ENCODE measurements at regions not wholly inside any gene's neighbourhood (a gene's known extent, or its start where the extent isn't known, plus 50 kb on each side); places are given as distances from the start of the nearest gene placed in this dataset.
"Not testable (repeated sequence)": the region's sequence is repeated elsewhere in the genome, so short reads cannot be mapped to it uniquely, and the experiment has no call there.

DNA sequence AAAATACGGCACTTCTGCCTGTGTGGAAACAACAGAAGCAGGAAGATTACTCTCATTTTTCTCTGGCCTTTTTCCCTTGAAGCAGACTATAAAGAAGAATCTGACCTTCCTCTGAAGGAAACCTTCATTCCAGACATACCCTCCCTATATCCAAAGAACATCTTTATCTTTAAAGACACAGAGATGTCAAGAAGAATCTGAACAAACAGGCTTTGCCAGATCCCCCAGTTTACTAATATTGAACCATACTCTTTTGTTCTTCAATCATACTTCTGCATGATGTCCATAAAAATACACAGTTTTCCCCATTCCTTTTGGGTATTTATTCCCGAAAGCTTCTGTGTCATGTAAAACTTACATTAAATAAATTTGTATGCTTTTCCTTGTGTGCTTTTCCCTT is 225.8 kb downstream of the MAT2B start:
- TF ChIP-seq EP300 (IDR thresholded peaks at IDR 0.05; ENCODE audit: low read depth), result no peak
- TF ChIP-seq POLR2AphosphoS5 (IDR thresholded peaks at IDR 0.05), result no peak
- no peak for TF ChIP-seq POLR2A (IDR thresholded peaks at IDR 0.05)
- TF ChIP-seq, protein P1, sequence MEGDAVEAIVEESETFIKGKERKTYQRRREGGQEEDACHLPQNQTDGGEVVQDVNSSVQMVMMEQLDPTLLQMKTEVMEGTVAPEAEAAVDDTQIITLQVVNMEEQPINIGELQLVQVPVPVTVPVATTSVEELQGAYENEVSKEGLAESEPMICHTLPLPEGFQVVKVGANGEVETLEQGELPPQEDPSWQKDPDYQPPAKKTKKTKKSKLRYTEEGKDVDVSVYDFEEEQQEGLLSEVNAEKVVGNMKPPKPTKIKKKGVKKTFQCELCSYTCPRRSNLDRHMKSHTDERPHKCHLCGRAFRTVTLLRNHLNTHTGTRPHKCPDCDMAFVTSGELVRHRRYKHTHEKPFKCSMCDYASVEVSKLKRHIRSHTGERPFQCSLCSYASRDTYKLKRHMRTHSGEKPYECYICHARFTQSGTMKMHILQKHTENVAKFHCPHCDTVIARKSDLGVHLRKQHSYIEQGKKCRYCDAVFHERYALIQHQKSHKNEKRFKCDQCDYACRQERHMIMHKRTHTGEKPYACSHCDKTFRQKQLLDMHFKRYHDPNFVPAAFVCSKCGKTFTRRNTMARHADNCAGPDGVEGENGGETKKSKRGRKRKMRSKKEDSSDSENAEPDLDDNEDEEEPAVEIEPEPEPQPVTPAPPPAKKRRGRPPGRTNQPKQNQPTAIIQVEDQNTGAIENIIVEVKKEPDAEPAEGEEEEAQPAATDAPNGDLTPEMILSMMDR (IDR thresholded peaks at IDR 0.05), result no peak

DNA sequence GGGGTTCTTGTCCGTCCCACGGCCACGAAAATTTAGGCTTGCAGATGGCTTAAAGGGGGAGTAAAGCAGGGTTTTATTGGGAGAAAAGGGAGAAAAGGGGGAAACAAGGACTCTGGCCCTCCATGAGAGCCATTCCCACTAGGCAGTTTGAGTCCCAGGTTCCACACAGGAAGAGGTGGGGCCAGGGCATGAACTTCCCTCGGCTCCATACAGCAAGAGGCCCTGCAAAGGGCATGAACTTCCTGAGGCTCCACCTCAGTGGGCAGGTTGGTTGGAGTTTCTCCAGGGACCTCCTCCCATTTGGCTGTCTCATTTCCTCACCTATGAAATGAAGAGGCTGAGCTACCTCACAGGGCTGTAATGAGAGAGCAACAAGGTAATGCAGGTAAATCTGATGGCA is 229.7 kb downstream of the MAT2B start:
- Histone ChIP-seq H3K4me3 (no peak overlapping the region), H3K4me1 (no peaks in the 10 kb centered on the region), H3K9me3 (no peaks in the 10 kb centered on the region), H3K27me3 (no peaks in the 10 kb centered on the region), H3K27ac (no peak overlapping the region), H3K36me3 (no peaks in the 10 kb centered on the region)
- WGBS, 2 donors (ENCODE audit: low coverage in 1 of 2), result 77 to 82% methylated on average over 4 of the region's 4 CpGs
- TF ChIP-seq EP300 (IDR thresholded peaks at IDR 0.05; ENCODE audit: low read depth) (no peak), POLR2AphosphoS5 (IDR thresholded peaks at IDR 0.05) (no peak), POLR2A (IDR thresholded peaks at IDR 0.05) (no peak)
- TF ChIP-seq, protein P1 (IDR thresholded peaks at IDR 0.05), result no peak
- intact Hi-C loops (cut with DNase I; ENCODE audit: low total_unique reads), result no loop called here
- in situ Hi-C loops (cut with MboI; ENCODE audit: low pct_ligation_motif_present in 1 of 4, low pct_unique_long_range_greater_than_20kb in 1 of 4, low sequenced_read_pairs in 3 of 4), result no loop called here
- no peak for DNase-seq

More for the DNA sequence above, 225.8 kb downstream of the MAT2B start:
- H3K27me3 ChIP-seq, result no peaks in the 10 kb centered on the region
- no peak for DNase-seq
- intact Hi-C loops (cut with DNase I; ENCODE audit: low total_unique reads) (no loop called here), in situ Hi-C loops (cut with MboI; ENCODE audit: low pct_ligation_motif_present in 1 of 4, low pct_unique_long_range_greater_than_20kb in 1 of 4, low sequenced_read_pairs in 3 of 4) (no loop called here)
- 86 to 94% methylated on average over 2 of the region's 2 CpGs for WGBS, 2 donors (ENCODE audit: low coverage in 1 of 2)
- no peak overlapping the region for H3K4me3 ChIP-seq
- no peak overlapping the region for H3K27ac ChIP-seq
- no peaks in the 10 kb centered on the region for H3K9me3 ChIP-seq
- no peaks in the 10 kb centered on the region for H3K4me1 ChIP-seq
- no peaks in the 10 kb centered on the region for H3K36me3 ChIP-seq

DNA sequence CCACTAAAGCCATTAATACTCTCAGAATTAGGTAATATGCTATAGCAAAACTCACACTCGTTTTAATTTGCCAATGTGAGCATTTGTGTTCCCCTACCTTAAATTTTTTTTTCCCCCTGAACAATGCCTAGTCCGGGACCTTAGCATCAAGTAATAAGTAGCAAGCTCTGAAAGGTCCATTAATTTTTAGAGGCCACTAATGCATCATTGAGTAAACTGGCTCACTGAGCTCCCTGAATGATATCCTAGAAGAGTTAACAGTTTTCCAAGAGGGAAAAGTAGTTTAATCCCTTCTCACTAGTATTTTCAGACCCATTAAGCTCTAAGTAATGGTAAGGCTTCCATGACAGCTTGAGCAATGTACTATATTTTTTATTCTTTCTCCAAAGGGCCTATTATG is 242.2 kb downstream of the MAT2B start:
- intact Hi-C loops (cut with DNase I; ENCODE audit: low total_unique reads), result no loop called here
- DNase-seq, result no peak
- Histone ChIP-seq H3K4me1 (no peaks in the 10 kb centered on the region), H3K27me3 (no peaks in the 10 kb centered on the region), H3K27ac (no peak overlapping the region), H3K36me3 (no peaks in the 10 kb centered on the region), H3K9me3 (no peaks in the 10 kb centered on the region), H3K4me3 (no peak overlapping the region)
- 68 to 86% methylated on average over 2 of the region's 2 CpGs for WGBS, 2 donors (ENCODE audit: low coverage in 1 of 2)
- in situ Hi-C loops (cut with MboI; ENCODE audit: low pct_ligation_motif_present in 1 of 4, low pct_unique_long_range_greater_than_20kb in 1 of 4, low sequenced_read_pairs in 3 of 4), result no loop called here
- TF ChIP-seq, protein P1 (IDR thresholded peaks at IDR 0.05), result no peak
- no peak for TF ChIP-seq EP300 (IDR thresholded peaks at IDR 0.05; ENCODE audit: low read depth)
- no peak for TF ChIP-seq POLR2AphosphoS5 (IDR thresholded peaks at IDR 0.05)
- TF ChIP-seq POLR2A (IDR thresholded peaks at IDR 0.05), result no peak

DNA sequence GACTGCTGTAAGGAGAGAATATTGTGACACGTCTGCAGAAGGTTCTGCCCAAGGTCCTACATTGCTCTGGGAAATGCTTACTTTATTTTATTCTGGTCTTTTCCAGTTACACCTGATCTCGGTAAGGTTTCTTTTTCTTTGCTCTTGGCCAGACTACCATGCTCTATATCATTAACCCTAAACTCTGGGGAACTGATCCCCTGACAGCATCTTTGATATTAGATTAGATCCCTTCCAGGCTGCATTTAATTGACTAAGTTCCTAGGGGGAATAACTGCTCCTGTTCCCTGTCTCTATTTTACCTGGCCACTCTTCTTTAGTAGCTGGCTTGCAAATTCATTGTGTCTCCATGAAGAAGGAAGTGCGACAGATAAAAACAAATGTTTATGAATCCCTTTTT is 243.5 kb downstream of the MAT2B start:
- Histone ChIP-seq H3K27me3 (no peaks in the 10 kb centered on the region), H3K27ac (no peak overlapping the region), H3K4me1 (no peaks in the 10 kb centered on the region), H3K4me3 (no peak overlapping the region), H3K9me3 (no peaks in the 10 kb centered on the region), H3K36me3 (no peaks in the 10 kb centered on the region)
- 66 to 86% methylated on average over 3 of the region's 3 CpGs for whole genome bisulfite sequencing, 2 donors (ENCODE audit: low coverage in 1 of 2)
- TF ChIP-seq EP300 (IDR thresholded peaks at IDR 0.05; ENCODE audit: low read depth) (no peak), POLR2A (IDR thresholded peaks at IDR 0.05) (no peak), POLR2AphosphoS5 (IDR thresholded peaks at IDR 0.05) (no peak)
- TF ChIP-seq, protein P1 (IDR thresholded peaks at IDR 0.05), result no peak
- intact Hi-C loops (cut with DNase I; ENCODE audit: low total_unique reads) (no loop called here), in situ Hi-C loops (cut with MboI; ENCODE audit: low pct_ligation_motif_present in 1 of 4, low pct_unique_long_range_greater_than_20kb in 1 of 4, low sequenced_read_pairs in 3 of 4) (no loop called here)
- no peak for DNase-seq

DNA sequence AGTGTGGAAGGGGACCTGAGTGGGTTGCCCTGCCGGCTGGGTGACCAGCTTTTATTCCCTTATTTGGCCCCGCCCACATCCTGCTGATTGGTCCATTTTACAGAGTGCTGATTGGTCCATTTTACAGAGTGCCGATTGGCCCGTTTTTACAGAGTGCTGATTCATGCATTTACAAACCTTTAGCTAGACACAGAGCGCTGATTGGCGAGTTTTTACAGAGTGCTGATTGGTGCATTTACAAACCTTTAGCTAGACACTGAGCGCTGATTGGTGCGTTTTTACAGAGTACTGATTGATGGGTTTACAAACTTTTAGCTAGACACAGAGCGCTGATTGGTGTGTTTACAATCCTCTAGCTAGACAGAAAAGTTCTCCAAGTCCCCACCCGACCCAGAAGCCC is 245.0 kb downstream of the MAT2B start:
- DNase-seq; in situ Hi-C loops (cut with MboI; ENCODE audit: low pct_ligation_motif_present in 1 of 4, low pct_unique_long_range_greater_than_20kb in 1 of 4, low sequenced_read_pairs in 3 of 4); H3K4me3 ChIP-seq; H3K4me1 ChIP-seq; H3K27ac ChIP-seq; H3K36me3 ChIP-seq; H3K27me3 ChIP-seq; H3K9me3 ChIP-seq; intact Hi-C loops (cut with DNase I; ENCODE audit: low total_unique reads): not testable (repeated sequence)
- 72 to 89% methylated on average over 2 to 10 of the region's 10 CpGs for WGBS, 2 donors (ENCODE audit: low coverage in 1 of 2)

Measured in transverse colon (tissue), 4 donors.